GM20000 (cell line): ENCODE measurements at regions not wholly inside any gene's neighbourhood (a gene's known extent, or its start where the extent isn't known, plus 50 kb on each side); places are given as distances from the start of the nearest gene placed in this dataset.

ENCODE experiments used
- DNase-seq: peaks from one replicate; pipeline ENCODE4 v3.0.0; 2012; ENCODE audit warnings: low spot score
- TF ChIP-seq, protein P1 (sequence below): IDR thresholded peaks from 2 replicates; pipeline ENCODE4 v1.5.1; 2012; ENCODE audit warnings: mild to moderate bottlenecking, control low read depth; ENCODE audit errors: extremely low read depth, missing control alignments

DNA sequence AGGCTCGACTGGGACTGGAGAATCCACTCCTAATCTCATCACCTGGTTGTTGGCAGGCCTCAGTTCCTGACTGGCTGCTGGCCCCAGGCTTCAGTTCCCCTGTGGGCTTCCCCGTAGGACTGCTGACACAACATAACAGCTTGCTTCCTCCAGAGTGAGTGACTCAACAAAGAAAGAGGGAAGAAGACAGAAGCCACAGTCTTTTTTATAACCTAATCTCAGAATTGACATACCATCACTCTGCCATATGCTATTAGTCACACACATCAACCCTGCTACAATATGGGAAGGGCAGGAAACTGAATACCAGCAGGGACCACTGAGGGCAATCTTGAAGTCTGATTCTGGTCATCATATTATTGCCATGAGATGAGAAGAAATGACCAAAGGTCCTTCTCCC is 76.8 kb upstream of the SLC14A2 start:
- TF ChIP-seq, protein P1, sequence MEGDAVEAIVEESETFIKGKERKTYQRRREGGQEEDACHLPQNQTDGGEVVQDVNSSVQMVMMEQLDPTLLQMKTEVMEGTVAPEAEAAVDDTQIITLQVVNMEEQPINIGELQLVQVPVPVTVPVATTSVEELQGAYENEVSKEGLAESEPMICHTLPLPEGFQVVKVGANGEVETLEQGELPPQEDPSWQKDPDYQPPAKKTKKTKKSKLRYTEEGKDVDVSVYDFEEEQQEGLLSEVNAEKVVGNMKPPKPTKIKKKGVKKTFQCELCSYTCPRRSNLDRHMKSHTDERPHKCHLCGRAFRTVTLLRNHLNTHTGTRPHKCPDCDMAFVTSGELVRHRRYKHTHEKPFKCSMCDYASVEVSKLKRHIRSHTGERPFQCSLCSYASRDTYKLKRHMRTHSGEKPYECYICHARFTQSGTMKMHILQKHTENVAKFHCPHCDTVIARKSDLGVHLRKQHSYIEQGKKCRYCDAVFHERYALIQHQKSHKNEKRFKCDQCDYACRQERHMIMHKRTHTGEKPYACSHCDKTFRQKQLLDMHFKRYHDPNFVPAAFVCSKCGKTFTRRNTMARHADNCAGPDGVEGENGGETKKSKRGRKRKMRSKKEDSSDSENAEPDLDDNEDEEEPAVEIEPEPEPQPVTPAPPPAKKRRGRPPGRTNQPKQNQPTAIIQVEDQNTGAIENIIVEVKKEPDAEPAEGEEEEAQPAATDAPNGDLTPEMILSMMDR = no peak
- no peak for DNase-seq

DNA sequence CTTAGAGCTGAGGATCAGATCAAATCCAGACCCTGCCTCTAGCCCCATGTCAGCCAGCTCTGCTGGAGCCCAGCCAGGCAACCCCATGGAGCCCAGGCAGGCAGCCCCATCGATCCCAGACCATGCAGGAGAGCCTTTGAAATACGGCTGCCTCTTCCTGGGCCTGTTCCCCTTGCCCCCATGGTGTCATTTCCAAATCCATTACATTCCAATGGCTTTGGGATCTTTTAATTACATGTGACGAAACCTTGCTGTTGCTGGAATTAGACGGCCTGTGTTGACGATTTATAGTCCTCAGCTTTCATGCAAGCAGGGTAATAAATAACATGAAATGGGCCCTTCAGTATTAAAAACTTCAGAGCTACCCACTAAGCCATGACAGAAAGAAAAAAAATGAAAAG is 75.8 kb upstream of the SLC14A2 start:
- TF ChIP-seq, protein P1 = no peak
- no peak for DNase-seq

DNA sequence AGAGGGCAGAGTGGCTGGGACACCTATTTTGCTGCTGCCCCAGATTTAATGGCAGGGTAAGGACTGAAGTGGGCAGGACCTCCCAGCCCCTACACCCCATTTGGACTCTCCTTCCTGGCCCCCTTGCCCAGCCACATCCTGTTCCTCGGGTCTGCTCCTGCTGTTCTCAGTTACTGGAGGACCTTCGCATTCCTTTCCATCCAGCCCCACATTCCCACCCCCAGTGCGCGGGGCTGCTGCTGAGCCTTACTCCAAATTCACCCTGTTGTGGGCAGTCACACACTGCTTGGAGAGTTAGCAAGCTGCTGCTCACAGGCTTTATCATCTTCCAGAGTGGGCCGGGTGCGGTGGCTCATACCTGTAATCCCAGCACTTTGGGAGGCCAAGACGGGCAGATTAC is 75.2 kb upstream of the SLC14A2 start:
- no peak for DNase-seq
- TF ChIP-seq, protein P1 = no peak

DNA sequence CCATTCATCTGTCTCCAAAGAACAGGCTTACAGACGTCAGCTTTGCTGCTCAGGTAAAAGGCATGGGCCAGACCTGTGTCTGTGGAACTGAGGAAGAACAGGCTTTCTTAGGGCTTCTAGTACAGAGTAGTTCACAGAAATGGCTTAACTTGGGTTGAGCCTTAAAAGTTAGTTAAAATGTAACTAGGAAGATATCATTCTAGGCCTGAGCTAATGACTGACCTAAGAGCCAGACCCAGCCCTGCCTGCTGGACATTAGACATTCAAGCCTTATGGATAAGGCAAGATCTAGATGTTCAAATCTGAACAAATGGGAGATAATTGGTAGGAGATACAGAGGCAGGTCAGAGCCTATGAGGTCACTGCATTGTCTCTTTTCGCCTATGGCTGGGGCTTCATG is 73.9 kb upstream of the SLC14A2 start:
- TF ChIP-seq, protein P1 = no peak
- DNase-seq = no peak

DNA sequence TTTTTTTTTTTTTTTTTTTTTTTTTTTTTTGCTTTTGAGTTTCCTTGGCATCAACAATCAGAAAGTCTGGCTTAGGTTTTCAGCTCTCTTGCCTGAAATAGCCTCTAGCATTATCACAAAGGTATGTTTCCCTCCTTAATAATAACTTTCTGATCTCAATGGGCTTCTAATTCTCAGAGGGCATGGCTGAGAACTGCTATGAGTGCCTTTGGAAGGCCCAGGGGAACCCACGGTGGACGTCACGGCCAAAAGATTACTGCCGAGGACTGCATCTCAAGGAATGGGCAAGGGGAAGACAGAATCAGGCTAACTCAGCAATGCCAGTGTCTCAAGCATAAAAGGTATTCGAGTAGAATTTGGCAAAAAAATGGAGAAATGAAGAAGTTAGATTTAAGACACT is 73.2 kb upstream of the SLC14A2 start:
- TF ChIP-seq, protein P1 = no peak
- no peak for DNase-seq

DNA sequence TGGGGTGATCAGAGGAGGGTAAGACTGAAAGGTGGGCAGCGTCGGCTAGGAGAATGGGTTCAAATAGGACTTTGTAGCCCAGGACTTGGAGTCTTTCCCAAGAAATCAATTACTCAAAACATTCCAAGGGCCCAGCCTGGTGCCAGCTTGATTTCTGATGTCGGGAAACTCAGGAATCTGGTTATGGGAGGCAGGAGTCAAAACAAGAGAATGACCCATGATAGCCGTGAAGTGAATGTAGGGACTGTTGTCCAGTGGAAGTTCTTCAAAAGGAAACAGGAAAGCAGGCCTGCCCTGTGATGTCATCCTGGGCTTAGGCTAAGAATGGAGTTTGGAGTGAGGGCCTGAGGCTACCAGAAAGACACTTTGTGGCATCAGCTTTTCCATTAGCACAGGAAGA is 67.4 kb upstream of the SLC14A2 start:
- no peak for DNase-seq
- TF ChIP-seq, protein P1 = no peak

DNA sequence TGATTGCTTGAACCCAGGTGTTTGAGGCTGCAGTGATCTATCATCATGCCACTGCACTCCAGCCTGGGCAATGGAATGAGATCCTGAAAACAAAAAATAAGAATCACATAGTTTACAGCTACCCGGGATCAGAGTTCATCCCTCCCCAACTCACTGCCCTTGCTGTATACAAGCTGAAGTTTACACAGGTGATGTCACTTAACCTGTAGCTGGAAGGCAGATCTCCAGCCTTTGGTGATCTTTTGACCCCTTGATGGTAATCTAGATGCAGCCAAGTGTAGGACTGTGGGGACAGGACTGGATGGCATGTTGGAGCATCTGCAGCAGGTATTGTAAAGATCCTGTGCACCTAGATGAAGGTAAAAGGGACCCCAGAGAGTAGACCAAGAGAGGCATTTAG is 66.7 kb upstream of the SLC14A2 start:
- DNase-seq = no peak
- TF ChIP-seq, protein P1 = no peak

DNA sequence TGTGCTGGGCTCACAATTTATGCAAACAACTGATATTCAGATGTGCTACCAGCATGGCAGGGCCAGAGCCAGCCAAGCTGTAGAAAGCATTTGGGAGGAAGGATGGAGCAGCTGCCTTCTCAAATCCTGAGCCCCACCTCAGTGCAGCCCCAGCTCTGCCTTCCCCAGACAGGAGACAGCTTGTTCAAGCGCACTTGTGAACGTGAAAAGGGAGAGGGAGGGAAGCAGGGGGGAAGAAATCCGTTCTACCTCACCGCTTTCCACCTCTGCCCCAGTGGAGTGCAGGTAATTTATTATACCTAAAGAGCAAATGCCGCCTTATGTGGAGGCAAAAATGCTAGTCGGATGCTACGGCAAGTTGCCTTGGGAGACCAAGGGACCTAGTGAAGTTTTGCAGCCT is 66.0 kb upstream of the SLC14A2 start:
- TF ChIP-seq, protein P1 = no peak
- DNase-seq = no peak
